Transverse colon (tissue), 4 donors: ENCODE measurements at regions not wholly inside any gene's neighbourhood (a gene's known extent, or its start where the extent isn't known, plus 50 kb on each side); places are given as distances from the start of the nearest gene placed in this dataset.
"Not testable (repeated sequence)": the region's sequence is repeated elsewhere in the genome, so short reads cannot be mapped to it uniquely, and the experiment has no call there.

Experiments used
- CTCF ChIP-seq, 5 experiments: fragments of 200-600 bp in 3 of 5; fragments of 450-650 bp in 2 of 5; sonication (generic) in 3 of 5; IDR thresholded peaks; 1 replicate in 2 of 5; 2 replicates in 3 of 5; pipeline ENCODE4 v1.5.1; 2016 to 2017; ENCODE audit warnings: antibody characterized with exemption in 5 of 5, inconsistent platforms in 3 of 5, mild to moderate bottlenecking in 2 of 5, moderate library complexity in 1 of 5
- POLR2A ChIP-seq: fragments of 450-650 bp; IDR thresholded peaks from one replicate; pipeline ENCODE4 v1.6.1; 2016; ENCODE audit warnings: antibody characterized with exemption, mild to moderate bottlenecking, moderate library complexity
- POLR2AphosphoS5 ChIP-seq, 3 donors: sonication (generic); formaldehyde crosslinking; IDR thresholded peaks; one replicate each; pipeline ENCODE4 v1.6.1; 2016; ENCODE audit warnings: antibody characterized with exemption in 3 of 3

DNA sequence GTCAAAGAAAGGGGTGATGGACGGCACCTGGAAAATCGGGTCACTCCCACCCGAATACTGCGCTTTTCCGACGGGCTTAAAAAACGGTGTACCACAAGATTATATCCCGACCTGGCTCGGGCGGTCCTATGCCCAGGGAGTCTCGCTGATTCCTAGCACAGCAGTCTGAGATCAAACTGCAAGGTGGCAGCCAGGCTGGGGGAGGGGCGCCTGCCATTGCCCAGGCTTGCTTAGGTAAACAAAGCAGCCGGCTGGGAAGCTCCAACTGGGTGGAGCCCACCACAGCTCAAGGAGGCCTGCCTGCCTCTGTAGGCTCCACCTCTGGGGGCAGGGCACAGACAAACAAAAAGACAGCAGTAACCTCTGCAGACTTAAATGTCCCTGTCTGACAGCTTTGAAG lies 413.8 kb upstream of the CTSO start:
- TF ChIP-seq CTCF (IDR thresholded peaks at IDR 0.05); POLR2A; POLR2AphosphoS5 (IDR thresholded peaks at IDR 0.05): not testable (repeated sequence)
